GM19193 (cell line): ENCODE measurements at regions not wholly inside any gene's neighbourhood (a gene's known extent, or its start where the extent isn't known, plus 50 kb on each side); places are given as distances from the start of the nearest gene placed in this dataset.

Source experiments
- POLR2A ChIP-seq: IDR thresholded peaks from 4 replicates; pipeline ENCODE4 v1.6.1; 2011; ENCODE audit not compliant: insufficient read depth, insufficient read length; ENCODE audit errors: extremely low read depth

- no peak for TF ChIP-seq POLR2A
These were observed 374.7 kb downstream of the TAF11L14 start for GRCh38 chr5:18008940-18009339.

- TF ChIP-seq POLR2A: no peak
These were observed 375.8 kb downstream of the TAF11L14 start for GRCh38 chr5:18010053-18010452.

- no peak for TF ChIP-seq POLR2A
These were observed 384.2 kb downstream of the TAF11L14 start for GRCh38 chr5:18018472-18018871.

GRCh38 chr5:18023275-18023674, 389.0 kb downstream of the TAF11L14 start:
- no peak for TF ChIP-seq POLR2A

GRCh38 chr5:18023986-18024385, 389.7 kb downstream of the TAF11L14 start:
- TF ChIP-seq POLR2A: no peak

- TF ChIP-seq POLR2A: no peak
These were observed 390.3 kb downstream of the TAF11L14 start for GRCh38 chr5:18024542-18024941.

- TF ChIP-seq POLR2A: no peak
These were observed 393.1 kb downstream of the TAF11L14 start for GRCh38 chr5:18027241-18027867.

- TF ChIP-seq POLR2A: no peak
These were observed 393.8 kb downstream of the TAF11L14 start for GRCh38 chr5:18028036-18028435.

GRCh38 chr5:18032744-18033143, 398.5 kb downstream of the TAF11L14 start:
- TF ChIP-seq POLR2A: no peak

GRCh38 chr5:18036531-18036930, 402.3 kb downstream of the TAF11L14 start:
- TF ChIP-seq POLR2A: no peak

GRCh38 chr5:18037718-18038117, 403.5 kb downstream of the TAF11L14 start:
- no peak for TF ChIP-seq POLR2A

GRCh38 chr5:18043344-18043743, 409.1 kb downstream of the TAF11L14 start:
- no peak for TF ChIP-seq POLR2A

GRCh38 chr5:18048449-18048848, 414.2 kb downstream of the TAF11L14 start:
- no peak for TF ChIP-seq POLR2A

- TF ChIP-seq POLR2A: no peak
These were observed 416.1 kb downstream of the TAF11L14 start for GRCh38 chr5:18050345-18050744.

GRCh38 chr5:18050776-18051175, 416.5 kb downstream of the TAF11L14 start:
- no peak for TF ChIP-seq POLR2A

GRCh38 chr5:18051953-18052352, 417.7 kb downstream of the TAF11L14 start:
- TF ChIP-seq POLR2A: no peak

- no peak for TF ChIP-seq POLR2A
These were observed 418.3 kb downstream of the TAF11L14 start for GRCh38 chr5:18052569-18052968.

- no peak for TF ChIP-seq POLR2A
These were observed 423.5 kb downstream of the TAF11L14 start for GRCh38 chr5:18057725-18058124.

GRCh38 chr5:18067615-18068014, 433.4 kb downstream of the TAF11L14 start:
- no peak for TF ChIP-seq POLR2A
